Peyer's patch (tissue), 4 donors: ENCODE measurements at regions not wholly inside any gene's neighbourhood (a gene's known extent, or its start where the extent isn't known, plus 50 kb on each side); places are given as distances from the start of the nearest gene placed in this dataset.

ENCODE experiments used
- CTCF ChIP-seq, 6 experiments: fragments of 450-650 bp in 4 of 6; fragments of 200-600 bp in 2 of 6; sonication (generic) in 1 of 6; IDR thresholded peaks; one replicate each; pipeline ENCODE4 v1.5.1; 2017 to 2019; ENCODE audit warnings: antibody characterized with exemption in 6 of 6, mild to moderate bottlenecking in 3 of 6, moderate library complexity in 1 of 6
- POLR2A ChIP-seq, 2 donors: fragments of 450-650 bp; IDR thresholded peaks; one replicate each; pipeline ENCODE4 v1.5.1; 2017; ENCODE audit warnings: antibody characterized with exemption in 2 of 2, mild to moderate bottlenecking in 2 of 2, moderate library complexity in 2 of 2

GRCh38 chr16:75921281-75921680, 195.0 kb upstream of the CPHXL start:
- no peak for TF ChIP-seq CTCF (IDR thresholded peaks at IDR 0.05)
- no peak for TF ChIP-seq POLR2A (IDR thresholded peaks at IDR 0.05)
